ENCODE measurements at regions not wholly inside any gene's neighbourhood (a gene's known extent, or its start where the extent isn't known, plus 50 kb on each side); places are given as distances from the start of the nearest gene placed in this dataset.

DNA sequence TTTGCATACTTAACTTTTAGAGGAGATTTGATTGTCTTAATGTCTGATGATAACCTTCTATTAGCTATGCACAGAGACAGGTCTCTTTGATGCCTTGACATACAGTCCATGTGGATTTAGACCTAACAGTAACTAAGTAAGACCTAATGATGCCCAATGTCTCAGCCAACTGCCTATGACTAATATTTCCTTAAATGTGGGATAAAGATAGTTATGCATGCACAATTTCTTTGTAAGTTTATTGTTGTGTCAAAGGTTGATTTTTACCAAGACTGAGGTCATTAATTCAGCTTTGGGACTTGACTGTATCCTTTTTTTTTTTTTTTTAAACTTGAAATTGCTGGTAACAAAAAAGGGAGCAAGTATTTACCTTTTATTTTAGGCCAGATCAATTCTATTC lies 450.0 kb downstream of the HAO1 start:
- TF ChIP-seq, protein P1, sequence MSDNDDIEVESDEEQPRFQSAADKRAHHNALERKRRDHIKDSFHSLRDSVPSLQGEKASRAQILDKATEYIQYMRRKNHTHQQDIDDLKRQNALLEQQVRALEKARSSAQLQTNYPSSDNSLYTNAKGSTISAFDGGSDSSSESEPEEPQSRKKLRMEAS (IDR thresholded peaks at IDR 0.05), result no peak
- no peak for TF ChIP-seq TAF1 (IDR thresholded peaks at IDR 0.05; ENCODE audit: low read depth)
- TF ChIP-seq EGR1 (IDR thresholded peaks at IDR 0.05), result no peak

DNA sequence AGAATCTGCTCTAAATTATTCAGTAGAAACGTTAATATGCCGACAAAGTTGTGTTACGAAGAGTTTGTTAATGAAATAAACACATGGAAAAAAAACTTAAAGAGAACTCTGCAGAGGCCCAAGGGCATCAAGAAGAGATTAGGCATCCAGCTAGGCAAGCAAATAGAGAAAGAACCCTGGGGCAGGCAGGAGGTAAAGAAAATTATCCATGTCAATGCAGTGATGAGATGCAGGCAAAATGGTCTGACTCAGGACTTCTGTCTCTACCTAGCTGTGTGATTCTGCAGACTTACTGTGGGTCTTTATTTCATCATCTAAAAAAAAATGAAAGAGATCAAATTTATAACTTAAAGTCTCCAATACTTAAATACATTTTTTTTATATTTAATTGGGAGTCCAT lies 448.0 kb downstream of the HAO1 start:
- no peak for TF ChIP-seq TEAD4 (IDR thresholded peaks at IDR 0.05)
- TF ChIP-seq EP300 (IDR thresholded peaks at IDR 0.05; ENCODE audit: borderline replicate concordance), result no peak
- TF ChIP-seq EGR1 (IDR thresholded peaks at IDR 0.05), result no peak
- no peak for TF ChIP-seq USF1 (IDR thresholded peaks at IDR 0.05)
- no peak for TF ChIP-seq RAD21 (IDR thresholded peaks at IDR 0.05; ENCODE audit: low read depth)

GRCh38 chr20:7493311-7493710 lies 446.9 kb downstream of the HAO1 start:
- TF ChIP-seq TEAD4 (IDR thresholded peaks at IDR 0.05), result no peak
- no peak for TF ChIP-seq RAD21 (IDR thresholded peaks at IDR 0.05; ENCODE audit: low read depth)
- no peak for TF ChIP-seq ZBTB7A (IDR thresholded peaks at IDR 0.05; ENCODE audit: low read depth)
- no peak for TF ChIP-seq YY1 (IDR thresholded peaks at IDR 0.05; ENCODE audit: low read depth)
- TF ChIP-seq TAF1 (IDR thresholded peaks at IDR 0.05; ENCODE audit: low read depth), result no peak
- TF ChIP-seq EGR1 (IDR thresholded peaks at IDR 0.05), result no peak
- TF ChIP-seq, protein P1 (IDR thresholded peaks at IDR 0.05), result no peak
- TF ChIP-seq FOXM1 (IDR thresholded peaks at IDR 0.05; ENCODE audit: borderline replicate concordance, low read depth), result no peak
- no peak for TF ChIP-seq EP300 (IDR thresholded peaks at IDR 0.05; ENCODE audit: borderline replicate concordance)
- TF ChIP-seq, protein P2, sequence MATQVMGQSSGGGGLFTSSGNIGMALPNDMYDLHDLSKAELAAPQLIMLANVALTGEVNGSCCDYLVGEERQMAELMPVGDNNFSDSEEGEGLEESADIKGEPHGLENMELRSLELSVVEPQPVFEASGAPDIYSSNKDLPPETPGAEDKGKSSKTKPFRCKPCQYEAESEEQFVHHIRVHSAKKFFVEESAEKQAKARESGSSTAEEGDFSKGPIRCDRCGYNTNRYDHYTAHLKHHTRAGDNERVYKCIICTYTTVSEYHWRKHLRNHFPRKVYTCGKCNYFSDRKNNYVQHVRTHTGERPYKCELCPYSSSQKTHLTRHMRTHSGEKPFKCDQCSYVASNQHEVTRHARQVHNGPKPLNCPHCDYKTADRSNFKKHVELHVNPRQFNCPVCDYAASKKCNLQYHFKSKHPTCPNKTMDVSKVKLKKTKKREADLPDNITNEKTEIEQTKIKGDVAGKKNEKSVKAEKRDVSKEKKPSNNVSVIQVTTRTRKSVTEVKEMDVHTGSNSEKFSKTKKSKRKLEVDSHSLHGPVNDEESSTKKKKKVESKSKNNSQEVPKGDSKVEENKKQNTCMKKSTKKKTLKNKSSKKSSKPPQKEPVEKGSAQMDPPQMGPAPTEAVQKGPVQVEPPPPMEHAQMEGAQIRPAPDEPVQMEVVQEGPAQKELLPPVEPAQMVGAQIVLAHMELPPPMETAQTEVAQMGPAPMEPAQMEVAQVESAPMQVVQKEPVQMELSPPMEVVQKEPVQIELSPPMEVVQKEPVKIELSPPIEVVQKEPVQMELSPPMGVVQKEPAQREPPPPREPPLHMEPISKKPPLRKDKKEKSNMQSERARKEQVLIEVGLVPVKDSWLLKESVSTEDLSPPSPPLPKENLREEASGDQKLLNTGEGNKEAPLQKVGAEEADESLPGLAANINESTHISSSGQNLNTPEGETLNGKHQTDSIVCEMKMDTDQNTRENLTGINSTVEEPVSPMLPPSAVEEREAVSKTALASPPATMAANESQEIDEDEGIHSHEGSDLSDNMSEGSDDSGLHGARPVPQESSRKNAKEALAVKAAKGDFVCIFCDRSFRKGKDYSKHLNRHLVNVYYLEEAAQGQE (IDR thresholded peaks at IDR 0.05; ENCODE audit: low read depth), result no peak
- TF ChIP-seq TCF12 (IDR thresholded peaks at IDR 0.05; ENCODE audit: low read depth), result no peak
- TF ChIP-seq CREB1 (IDR thresholded peaks at IDR 0.05; ENCODE audit: low read depth), result no peak
- no peak for TF ChIP-seq CEBPB (IDR thresholded peaks at IDR 0.05)
- TF ChIP-seq NFIC (IDR thresholded peaks at IDR 0.05), result no peak

GRCh38 chr20:7496394-7496991 lies 443.8 kb downstream of the HAO1 start:
- TF ChIP-seq NFIC (IDR thresholded peaks at IDR 0.05) (no peak), EP300 (IDR thresholded peaks at IDR 0.05; ENCODE audit: borderline replicate concordance) (no peak), ZBTB7A (IDR thresholded peaks at IDR 0.05; ENCODE audit: low read depth) (no peak), CEBPB (IDR thresholded peaks at IDR 0.05) (no peak), FOXM1 (IDR thresholded peaks at IDR 0.05; ENCODE audit: borderline replicate concordance, low read depth) (no peak), TAF1 (IDR thresholded peaks at IDR 0.05; ENCODE audit: low read depth) (no peak), YY1 (IDR thresholded peaks at IDR 0.05; ENCODE audit: low read depth) (no peak), CREB1 (IDR thresholded peaks at IDR 0.05; ENCODE audit: low read depth) (no peak), TEAD4 (IDR thresholded peaks at IDR 0.05) (no peak), EGR1 (IDR thresholded peaks at IDR 0.05) (no peak), TCF12 (IDR thresholded peaks at IDR 0.05; ENCODE audit: low read depth) (no peak), RAD21 (IDR thresholded peaks at IDR 0.05; ENCODE audit: low read depth) (no peak)
- TF ChIP-seq, protein P1 (IDR thresholded peaks at IDR 0.05), result no peak
- TF ChIP-seq, protein P2 (IDR thresholded peaks at IDR 0.05; ENCODE audit: low read depth), result no peak

GRCh38 chr20:7497985-7498384 lies 442.3 kb downstream of the HAO1 start:
- TF ChIP-seq TCF12 (IDR thresholded peaks at IDR 0.05; ENCODE audit: low read depth) (no peak), EP300 (IDR thresholded peaks at IDR 0.05; ENCODE audit: borderline replicate concordance) (no peak), TEAD4 (IDR thresholded peaks at IDR 0.05) (no peak), TAF1 (IDR thresholded peaks at IDR 0.05; ENCODE audit: low read depth) (no peak), EGR1 (IDR thresholded peaks at IDR 0.05) (no peak)
- TF ChIP-seq, protein P2 (IDR thresholded peaks at IDR 0.05; ENCODE audit: low read depth), result no peak
